Activated CD4-positive, alpha-beta T cell treated with anti-CD3 and anti-CD28 coated beads for 4 hours (primary cell): ENCODE measurements at regions not wholly inside any gene's neighbourhood (a gene's known extent, or its start where the extent isn't known, plus 50 kb on each side); places are given as distances from the start of the nearest gene placed in this dataset.
"Not testable (repeated sequence)": the region's sequence is repeated elsewhere in the genome, so short reads cannot be mapped to it uniquely, and the experiment has no call there.

ENCODE experiments used
- DNase-seq, 2 donors: peaks; one replicate each; pipeline ENCODE4 v3.0.0-alpha.2; 2020

- no peak for DNase-seq
Observed at GRCh38 chr12:85425926-85426325, 145.9 kb downstream of the ALX1 start.

- not testable (repeated sequence) for DNase-seq
Observed at GRCh38 chr12:85433148-85433547, 153.1 kb downstream of the ALX1 start.

- DNase-seq = no peak
Observed at GRCh38 chr12:85440271-85440670, 160.3 kb downstream of the ALX1 start.

GRCh38 chr12:85441025-85441424 lies 161.0 kb downstream of the ALX1 start:
- DNase-seq = no peak

GRCh38 chr12:85441741-85442140 lies 161.7 kb downstream of the ALX1 start:
- no peak for DNase-seq

GRCh38 chr12:85445060-85445938 lies 165.3 kb downstream of the ALX1 start:
- DNase-seq = no peak

GRCh38 chr12:85448031-85448430 lies 168.0 kb downstream of the ALX1 start:
- no peak for DNase-seq

GRCh38 chr12:85448548-85449139 lies 168.6 kb downstream of the ALX1 start:
- no peak for DNase-seq

- no peak for DNase-seq
Observed at GRCh38 chr12:85457016-85457415, 177.0 kb downstream of the ALX1 start.

GRCh38 chr12:85461127-85461526 lies 181.1 kb downstream of the ALX1 start:
- DNase-seq = no peak

- DNase-seq = no peak
Observed at GRCh38 chr12:85462888-85463287, 182.9 kb downstream of the ALX1 start.

- no peak for DNase-seq
Observed at GRCh38 chr12:85466890-85467289, 186.9 kb downstream of the ALX1 start.

- peak in 1 of 2 donors; percentile 8 for DNase-seq
Observed at GRCh38 chr12:85468356-85469157, 188.5 kb downstream of the ALX1 start.

GRCh38 chr12:85469158-85470086 lies 189.4 kb downstream of the ALX1 start:
- not testable (repeated sequence) for DNase-seq

GRCh38 chr12:85475277-85475676 lies 195.3 kb downstream of the ALX1 start:
- not testable (repeated sequence) for DNase-seq

- no peak for DNase-seq
Observed at GRCh38 chr12:85476756-85477155, 196.7 kb downstream of the ALX1 start.

GRCh38 chr12:85484387-85484786 lies 204.4 kb downstream of the ALX1 start:
- DNase-seq = no peak

- DNase-seq = no peak
Observed at GRCh38 chr12:85489194-85489593, 209.2 kb downstream of the ALX1 start.

- DNase-seq = no peak
Observed at GRCh38 chr12:85504164-85504563, 224.1 kb downstream of the ALX1 start.

- no peak for DNase-seq
Observed at GRCh38 chr12:85504624-85505023, 224.6 kb downstream of the ALX1 start.

GRCh38 chr12:85507456-85507855 lies 227.4 kb downstream of the ALX1 start:
- DNase-seq = no peak

- no peak for DNase-seq
Observed at GRCh38 chr12:85509081-85509856, 229.2 kb downstream of the ALX1 start.
